Right hindlimb (tissue), 1 donor: ENCODE measurements at regions not wholly inside any gene's neighbourhood (a gene's known extent, or its start where the extent isn't known, plus 50 kb on each side); places are given as distances from the start of the nearest gene placed in this dataset.

ENCODE experiments used
- DNase-seq: peaks from one replicate; pipeline ENCODE4 v3.0.0-alpha.2; 2018

- no peak for DNase-seq
Observed at GRCh38 chr12:41930866-41931437, 213.7 kb downstream of the GXYLT1 start.

DNA sequence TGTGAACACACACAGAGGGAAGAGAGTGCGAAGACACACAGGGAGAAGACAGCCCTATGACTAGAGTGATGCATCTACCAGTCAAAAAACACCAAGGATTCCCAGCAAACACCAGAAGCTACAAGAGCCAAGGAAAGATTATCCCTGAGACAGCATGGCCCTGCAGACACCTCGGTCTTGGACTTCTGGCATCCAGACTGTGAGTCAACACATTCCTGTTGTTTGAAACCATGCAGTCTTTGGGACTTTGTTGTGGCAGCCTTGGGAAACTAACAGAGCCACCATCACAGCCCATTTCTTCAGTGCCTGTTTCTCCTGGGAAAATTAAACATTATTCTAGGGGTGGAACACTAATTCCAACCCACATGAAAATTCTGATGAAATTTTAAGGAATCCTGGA, 220.6 kb downstream of the GXYLT1 start:
- DNase-seq: no peak

DNA sequence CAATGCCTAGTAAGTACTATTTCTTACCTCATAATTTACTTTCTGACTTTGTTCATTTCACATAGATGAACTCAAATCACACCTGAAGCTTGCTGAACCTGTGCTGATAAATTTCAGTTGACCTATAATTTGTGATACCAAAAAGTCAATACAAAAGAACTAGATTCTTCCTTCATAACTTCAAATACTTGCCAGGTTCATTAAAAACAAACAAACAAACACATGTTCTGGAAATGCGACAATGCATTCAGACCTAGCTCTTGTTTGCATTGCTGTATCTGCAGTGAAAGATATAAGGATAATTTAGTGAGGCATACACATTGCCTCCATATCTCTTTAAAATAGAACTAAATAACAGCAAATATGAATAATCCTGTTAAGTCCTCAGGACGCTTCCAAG, 221.3 kb downstream of the GXYLT1 start:
- DNase-seq: no peak

- no peak for DNase-seq
Observed at GRCh38 chr12:41920355-41920754, 224.3 kb downstream of the GXYLT1 start.

DNA sequence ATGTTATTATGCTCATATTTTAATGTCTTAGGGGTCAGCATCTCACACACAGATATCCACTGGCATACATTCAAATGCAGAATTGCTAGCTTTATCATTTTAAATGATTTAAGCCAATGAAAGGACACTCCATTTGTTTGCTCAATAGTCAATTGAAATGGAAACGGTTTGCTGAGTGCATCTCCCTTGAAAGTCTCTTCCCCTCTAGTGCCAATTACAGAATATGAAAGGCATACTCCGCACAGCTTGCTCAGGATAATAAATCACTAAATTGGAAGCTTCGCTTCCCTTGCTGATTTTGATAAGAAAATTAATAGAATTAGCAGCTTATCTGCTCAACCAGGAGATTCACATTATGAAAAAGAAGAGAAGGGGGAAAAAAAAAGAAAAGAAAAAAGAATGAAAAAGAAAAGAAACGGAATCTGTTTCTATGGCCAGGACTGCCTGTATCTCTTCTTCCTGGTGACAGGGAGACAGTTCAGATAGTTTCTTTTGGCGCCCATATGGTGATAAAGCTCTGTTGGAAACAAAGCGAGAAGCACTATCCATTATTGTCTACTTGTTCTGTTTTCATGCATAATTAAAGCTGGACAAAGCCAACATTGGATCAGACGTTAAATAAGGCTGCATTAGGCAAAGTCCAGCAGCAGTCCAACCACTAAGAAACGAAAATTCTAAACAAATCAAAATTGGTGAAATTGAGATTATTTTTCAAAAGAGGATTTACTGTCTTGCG, 225.0 kb downstream of the GXYLT1 start:
- no peak for DNase-seq

GRCh38 chr12:41919048-41919447, 225.6 kb downstream of the GXYLT1 start:
- no peak for DNase-seq

DNA sequence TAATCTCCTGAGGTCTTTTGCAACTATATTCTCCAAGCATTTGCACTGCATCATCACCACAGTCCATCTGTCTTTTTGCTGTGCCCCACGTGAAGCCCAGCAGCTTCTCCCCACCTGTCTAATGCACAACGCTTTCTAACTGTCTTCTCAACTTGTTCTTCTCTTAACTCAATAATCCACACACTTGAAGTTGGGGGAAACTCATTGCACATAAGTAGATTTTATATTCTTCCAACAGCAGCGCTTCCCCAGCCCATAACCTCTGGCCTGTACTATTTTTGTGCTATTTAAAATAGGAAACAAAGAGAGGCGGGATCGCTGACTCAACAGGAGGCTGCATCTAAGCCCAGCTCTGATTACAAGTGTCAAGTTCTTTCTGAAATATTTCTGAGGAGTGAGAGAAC, 226.7 kb downstream of the GXYLT1 start:
- DNase-seq: no peak

GRCh38 chr12:41917181-41917580, 227.5 kb downstream of the GXYLT1 start:
- DNase-seq: no peak

- DNase-seq: no peak
Observed at GRCh38 chr12:41910578-41911320, 233.9 kb downstream of the GXYLT1 start.

GRCh38 chr12:41908206-41908605, 236.5 kb downstream of the GXYLT1 start:
- no peak for DNase-seq

DNA sequence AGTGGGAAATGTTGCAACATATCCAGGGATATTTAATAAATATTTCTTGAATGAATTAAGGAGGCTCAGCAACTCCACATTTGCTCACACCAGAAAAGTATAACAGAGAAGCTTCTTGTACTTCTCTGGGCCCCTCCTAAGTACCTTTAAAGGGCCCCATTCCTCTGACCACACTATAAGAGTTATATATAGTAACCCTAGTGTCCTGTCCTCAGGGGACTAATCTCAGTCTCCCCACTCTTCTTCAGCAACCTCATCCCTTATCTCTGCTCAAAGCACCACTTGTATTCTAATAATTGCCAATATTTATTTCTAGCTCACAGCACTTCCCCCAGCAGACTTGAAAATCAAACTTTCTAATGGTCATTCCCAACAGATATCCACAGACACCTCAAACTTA, 237.1 kb downstream of the GXYLT1 start:
- no peak for DNase-seq

DNA sequence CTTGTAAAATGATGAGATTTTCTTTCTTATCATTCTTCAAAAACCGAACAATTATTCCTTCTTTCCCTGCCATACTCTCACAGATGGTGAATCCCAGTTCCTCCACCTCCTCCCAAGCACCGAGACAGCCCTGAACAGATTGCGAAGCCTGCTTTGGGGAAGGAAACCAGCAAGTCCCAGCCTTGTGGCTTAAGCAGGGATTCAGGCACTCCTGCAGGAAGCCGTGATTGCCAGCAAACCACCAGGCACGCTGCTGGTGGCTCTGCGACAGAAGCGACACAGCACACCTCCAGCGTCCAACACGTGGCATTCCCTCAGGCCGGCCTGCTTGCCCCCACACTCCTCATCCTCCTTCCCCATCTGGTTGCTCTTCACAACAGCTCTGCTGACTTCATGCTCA, 237.7 kb downstream of the GXYLT1 start:
- DNase-seq: no peak

GRCh38 chr12:41905759-41906297, 238.8 kb downstream of the GXYLT1 start:
- DNase-seq: no peak

GRCh38 chr12:41905073-41905758, 239.5 kb downstream of the GXYLT1 start:
- DNase-seq: no peak

GRCh38 chr12:41904041-41904440, 240.6 kb downstream of the GXYLT1 start:
- no peak for DNase-seq

- DNase-seq: no peak
Observed at GRCh38 chr12:41903014-41903708, 241.5 kb downstream of the GXYLT1 start.

- DNase-seq: no peak
Observed at GRCh38 chr12:41899577-41899976, 245.1 kb downstream of the GXYLT1 start.

DNA sequence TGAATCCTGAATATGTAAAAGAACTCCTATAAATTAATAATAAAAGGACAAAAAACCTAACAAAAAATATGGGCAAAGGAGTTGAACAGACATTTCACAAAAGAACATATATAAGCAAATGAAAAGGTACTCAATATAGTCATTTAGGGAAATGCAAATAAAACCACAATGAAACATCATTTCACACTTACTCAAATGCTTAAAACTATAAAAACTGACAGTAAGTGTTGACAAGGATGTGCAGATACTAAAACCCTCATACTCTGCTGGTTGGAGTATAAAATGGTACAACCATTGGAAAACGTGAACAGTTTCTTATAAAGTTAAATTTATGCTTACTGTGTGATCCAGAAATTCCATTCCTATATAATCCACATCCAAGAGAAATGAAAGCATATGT, 247.1 kb downstream of the GXYLT1 start:
- no peak for DNase-seq

- no peak for DNase-seq
Observed at GRCh38 chr12:41893491-41893890, 251.2 kb downstream of the GXYLT1 start.

DNA sequence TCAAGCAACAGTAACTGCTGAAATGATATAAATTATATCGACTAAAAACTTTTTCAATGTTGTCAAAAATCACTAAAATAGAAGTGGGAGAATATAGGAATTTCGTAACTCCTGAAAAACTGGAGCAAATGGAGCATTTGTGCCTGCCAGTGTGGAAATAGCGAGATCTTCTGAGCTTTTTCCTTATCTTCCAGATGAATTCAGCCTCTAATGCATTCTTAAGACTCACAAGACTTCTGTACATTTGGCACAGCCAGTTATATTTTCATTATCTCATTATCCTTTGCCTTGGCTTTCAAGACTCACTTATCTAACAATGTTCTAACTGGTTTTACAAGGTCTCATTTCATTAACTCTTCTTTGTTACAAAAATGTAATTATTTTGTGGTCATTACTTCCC, 252.4 kb downstream of the GXYLT1 start:
- no peak for DNase-seq

DNA sequence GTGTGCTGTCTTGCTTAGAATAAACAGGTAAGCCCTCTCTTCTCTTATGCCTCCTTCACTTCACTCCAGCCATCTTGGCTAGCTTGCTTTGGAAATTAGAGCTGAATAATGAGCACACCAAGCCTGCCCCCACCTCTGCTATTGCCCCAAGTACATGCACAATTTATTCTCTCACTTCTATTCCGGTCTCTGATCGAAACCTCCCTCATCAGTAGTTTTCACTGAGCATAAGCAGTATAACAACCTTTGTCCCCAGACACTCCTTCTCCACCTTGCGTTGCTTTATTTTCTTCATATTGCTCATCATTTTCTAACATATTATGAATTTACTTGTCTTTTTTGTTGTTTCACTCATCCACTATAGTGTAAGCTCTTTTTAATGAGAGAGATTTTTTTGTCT, 253.4 kb downstream of the GXYLT1 start:
- no peak for DNase-seq

DNA sequence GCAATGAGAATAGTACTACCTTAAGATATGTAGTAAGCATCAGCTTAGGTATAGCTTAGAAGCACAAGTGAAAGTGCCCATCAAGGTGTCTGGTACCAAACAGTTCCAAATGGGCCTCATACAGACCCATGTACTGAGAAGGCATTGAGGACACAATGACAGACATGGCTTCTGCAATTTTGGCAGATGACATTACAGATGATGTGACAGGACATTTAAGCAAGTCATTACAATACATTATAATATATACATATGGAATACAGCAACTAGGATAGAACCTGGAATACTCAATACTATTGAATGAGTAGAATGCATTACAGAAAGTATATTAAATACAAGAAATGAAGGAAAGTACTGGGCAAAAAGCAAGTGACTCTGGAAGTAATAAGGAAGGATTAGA, 256.4 kb downstream of the GXYLT1 start:
- DNase-seq: no peak
